D721Med (cell line): ENCODE measurements at regions not wholly inside any gene's neighbourhood (a gene's known extent, or its start where the extent isn't known, plus 50 kb on each side); places are given as distances from the start of the nearest gene placed in this dataset.
"Not testable (repeated sequence)": the region's sequence is repeated elsewhere in the genome, so short reads cannot be mapped to it uniquely, and the experiment has no call there.

Experiments
- DNase-seq: peaks from one replicate; pipeline ENCODE4 v3.0.0; 2011; ENCODE audit warnings: low spot score; ENCODE audit not compliant: insufficient read length
- FAIRE-seq: peaks from 2 replicates; lab custom pipeline; 2011; peaks lifted over from hg19 to GRCh38; lab: Jason Lieb, UNC
- CTCF ChIP-seq: IDR thresholded peaks from 2 replicates; pipeline ENCODE4 v1.5.1; 2012; ENCODE audit warnings: mild to moderate bottlenecking, control low read depth; ENCODE audit not compliant: insufficient read depth; ENCODE audit errors: missing control alignments

GRCh38 chr1:112855152-112855828, 100.7 kb downstream of the SLC16A1 start:
- DNase-seq: no peak
- TF ChIP-seq CTCF: no peak
- no peak for FAIRE-seq

DNA sequence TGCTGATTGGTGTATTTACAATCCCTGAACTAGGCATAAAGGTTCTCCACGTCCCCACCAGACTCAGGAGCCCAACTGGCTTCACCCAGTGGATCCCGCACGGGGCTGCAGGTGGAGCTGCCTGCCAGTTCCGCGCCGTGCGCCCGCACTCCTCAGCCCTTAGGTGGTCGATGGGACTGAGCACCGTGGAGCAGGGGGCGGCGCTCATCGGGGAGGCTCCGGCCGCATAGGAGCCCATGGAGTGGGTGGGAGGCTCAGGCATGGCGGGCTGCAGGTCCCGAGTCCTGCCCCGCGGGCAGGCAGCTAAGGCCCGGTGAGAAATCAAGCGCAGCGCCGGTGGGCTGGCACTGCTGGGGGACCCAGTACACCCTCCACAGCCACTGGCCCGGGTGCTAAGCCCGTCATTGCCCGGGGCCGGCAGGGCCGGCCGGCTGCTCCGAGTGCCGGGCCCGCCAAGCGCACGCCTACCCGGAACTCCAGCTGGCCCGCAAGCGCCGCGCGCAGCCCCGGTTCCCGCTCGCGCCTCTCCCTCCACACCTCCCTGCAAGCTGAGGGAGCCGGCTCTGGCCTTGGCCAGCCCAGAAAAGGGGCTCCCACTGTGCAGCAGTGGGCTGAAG, 101.5 kb downstream of the SLC16A1 start:
- not testable (repeated sequence) for FAIRE-seq, DNase-seq

DNA sequence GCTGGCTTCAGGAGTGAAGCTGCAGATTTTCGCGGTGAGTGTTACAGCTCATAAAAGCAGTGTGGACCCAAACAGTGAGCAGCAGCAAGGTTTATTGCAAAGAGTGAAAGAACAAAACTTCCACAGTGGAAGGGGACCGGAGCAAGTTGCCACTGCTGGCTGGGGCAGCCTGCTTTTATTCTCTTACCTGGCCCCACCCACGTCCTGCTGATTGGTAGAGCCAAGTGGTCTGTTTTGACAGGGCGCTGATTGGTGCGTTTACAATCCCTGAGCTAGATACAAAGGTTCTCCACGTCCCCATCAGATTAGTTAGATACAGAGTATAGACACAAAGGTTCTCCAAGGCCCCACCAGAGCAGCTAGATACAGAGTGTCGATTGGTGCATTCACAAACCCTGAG, 102.1 kb downstream of the SLC16A1 start:
- FAIRE-seq, DNase-seq: not testable (repeated sequence)

GRCh38 chr1:112852934-112853333, 103.1 kb downstream of the SLC16A1 start:
- FAIRE-seq: no peak
- DNase-seq: no peak
- no peak for TF ChIP-seq CTCF

- FAIRE-seq: peak; percentile 11
- DNase-seq: no peak
Observed at GRCh38 chr1:112852276-112852675, 103.7 kb downstream of the SLC16A1 start.

DNA sequence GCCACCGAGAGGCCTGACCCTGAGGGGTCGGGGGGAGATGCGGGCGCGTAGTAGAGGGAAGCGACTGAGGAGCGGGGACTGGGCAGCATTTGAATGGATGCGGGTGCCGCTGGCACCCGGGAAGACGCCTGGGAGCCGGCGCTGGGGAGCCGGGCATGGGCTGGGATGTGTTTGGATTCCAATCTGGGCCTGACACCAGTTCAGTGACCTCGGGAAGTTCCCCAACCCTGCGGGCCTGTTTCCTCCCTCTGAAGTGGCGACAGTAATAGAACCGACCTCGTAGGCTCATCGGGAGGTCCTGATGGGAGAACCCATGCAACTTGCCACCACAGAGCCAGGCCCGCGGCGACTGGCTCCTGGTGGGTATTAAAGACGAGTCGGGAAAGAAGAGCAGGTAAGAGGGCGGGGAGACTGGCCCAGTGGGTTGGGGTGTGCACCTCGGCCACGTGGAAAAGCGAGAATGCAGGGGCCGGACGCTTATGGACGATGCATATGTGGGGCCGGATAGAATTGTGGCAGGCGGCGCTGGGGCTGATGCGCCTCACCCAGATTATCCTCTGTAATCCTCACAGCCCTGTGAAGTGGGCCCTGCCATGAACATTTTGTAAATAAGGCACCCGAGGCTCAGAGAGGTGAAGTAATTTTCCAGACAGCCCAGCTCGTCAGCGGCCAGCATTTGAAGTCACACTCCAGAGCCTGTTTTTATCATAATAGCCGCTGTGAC, 105.8 kb downstream of the SLC16A1 start:
- FAIRE-seq: no peak
- peak; percentile 33 for DNase-seq
- TF ChIP-seq CTCF: no peak

More at GRCh38 chr1:112852276-112852675, 103.7 kb downstream of the SLC16A1 start:
- no peak for TF ChIP-seq CTCF

DNA sequence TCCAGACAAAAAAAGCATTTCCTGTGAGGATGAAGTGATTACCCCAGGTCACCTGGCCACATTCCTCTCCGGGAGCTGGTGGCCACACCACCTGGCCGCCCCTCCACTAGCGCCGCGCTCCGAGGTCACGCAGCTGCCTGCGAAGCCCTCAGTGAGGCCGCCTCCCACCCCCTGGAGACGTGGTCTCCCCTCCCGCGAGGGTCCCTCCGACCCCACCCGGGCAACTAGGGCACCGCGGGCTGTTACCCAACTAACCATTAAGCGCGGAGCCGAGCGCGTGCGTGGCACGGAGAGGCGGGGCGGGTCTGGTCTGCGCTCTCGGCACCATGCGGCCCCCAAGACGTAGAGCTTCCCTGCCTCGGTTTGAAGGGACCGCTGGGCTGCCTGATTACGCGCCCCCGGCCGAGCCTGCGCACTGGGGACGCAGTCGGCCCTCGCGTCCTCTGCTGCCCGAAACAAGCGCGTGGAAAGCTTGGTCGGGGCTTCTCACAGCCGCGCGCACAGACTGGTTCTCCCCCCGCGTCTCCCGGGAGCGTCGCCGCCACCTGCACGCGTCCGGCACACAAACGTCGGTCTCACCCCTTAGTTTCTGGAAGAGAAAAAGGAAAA, 106.5 kb downstream of the SLC16A1 start:
- TF ChIP-seq CTCF: no peak
- FAIRE-seq (no peak), DNase-seq (peak; percentile 46)
